A549 (cell line): ENCODE measurements at regions not wholly inside any gene's neighbourhood (a gene's known extent, or its start where the extent isn't known, plus 50 kb on each side); places are given as distances from the start of the nearest gene placed in this dataset.

Experiments
- CEBPB ChIP-seq, 2 experiments: fragments of >200 bp in 1 of 2; sonication (Bioruptor Twin) in 1 of 2; formaldehyde crosslinking in 1 of 2; IDR thresholded peaks; 2 replicates each; pipeline ENCODE4 v1.6.1; 2012 to 2016
- CHD2 ChIP-seq: fragments of 150-350 bp; IDR thresholded peaks from 2 replicates; pipeline ENCODE4 v1.6.1; 2014; ENCODE audit warnings: low read length; ENCODE audit not compliant: partially characterized antibody
- CHD4 ChIP-seq: fragments of 200-600 bp; sonication (generic); IDR thresholded peaks from 2 replicates; pipeline ENCODE4 v1.6.1; 2016; ENCODE audit warnings: antibody characterized with exemption, mild to moderate bottlenecking, borderline replicate concordance
- CTCF ChIP-seq: fragments of >200 bp; sonication (Bioruptor Twin); formaldehyde crosslinking; IDR thresholded peaks from 3 replicates; pipeline ENCODE4 v1.5.1; 2016
- EP300 ChIP-seq, 2 experiments: fragments of >200 bp; sonication (Bioruptor Twin); formaldehyde crosslinking; IDR thresholded peaks; 2 replicates in 1 of 2; 3 replicates in 1 of 2; pipeline ENCODE4 v1.6.1; 2016 to 2017
- FOSL2 ChIP-seq, 2 experiments: fragments of 450-650 bp in 1 of 2; fragments of >200 bp in 1 of 2; sonication (Bioruptor Twin) in 1 of 2; formaldehyde crosslinking; IDR thresholded peaks; 2 replicates each; pipeline versions ENCODE4 v1.5.0 to v1.6.1; 2016 to 2020; ENCODE audit warnings: mild to moderate bottlenecking in 1 of 2, moderate library complexity in 1 of 2
- GATA3 ChIP-seq: IDR thresholded peaks from 2 replicates; pipeline ENCODE4 v1.6.1; 2012; ENCODE audit warnings: borderline replicate concordance
- HOXA7 ChIP-seq: fragments of 250-450 bp; sonication (Bioruptor Pico); IDR thresholded peaks from 2 replicates; pipeline ENCODE4 v1.5.0; 2020; ENCODE audit warnings: mild to moderate bottlenecking, moderate library complexity
- MYC ChIP-seq: IDR thresholded peaks from 2 replicates; pipeline ENCODE4 v1.6.1; 2012; ENCODE audit warnings: mild to moderate bottlenecking, inconsistent platforms, low read length, improper control_type of control experiment, borderline replicate concordance
- NR3C1 ChIP-seq: fragments of >200 bp; sonication (Bioruptor Twin); formaldehyde crosslinking; IDR thresholded peaks from 3 replicates; pipeline ENCODE4 v1.6.1; 2017
- POLR2A ChIP-seq: IDR thresholded peaks from 2 replicates; pipeline ENCODE4 v1.6.1; 2012; ENCODE audit warnings: mild to moderate bottlenecking, low read length
- REST ChIP-seq: fragments of 200-600 bp; sonication (generic); IDR thresholded peaks from 2 replicates; pipeline ENCODE4 v1.6.1; 2016; ENCODE audit warnings: antibody characterized with exemption, mild to moderate bottlenecking, moderate library complexity
- ZFP36 ChIP-seq: fragments of 450-650 bp; IDR thresholded peaks from 2 replicates; pipeline ENCODE4 v1.6.1; 2014; ENCODE audit warnings: borderline replicate concordance; ENCODE audit not compliant: partially characterized antibody
- TF ChIP-seq, protein P1 (sequence below): IDR thresholded peaks from 2 replicates; pipeline ENCODE4 v1.6.1; 2012

- TF ChIP-seq CTCF: no peak
- TF ChIP-seq POLR2A: no peak
- TF ChIP-seq CHD4: no peak
- TF ChIP-seq NR3C1: no peak
- TF ChIP-seq EP300 (IDR thresholded peaks at IDR 0.05): no peak
- no peak for TF ChIP-seq REST
- no peak for TF ChIP-seq HOXA7 (CRISPR knock-in tag)
- TF ChIP-seq CHD2: no peak
- TF ChIP-seq, protein P1, sequence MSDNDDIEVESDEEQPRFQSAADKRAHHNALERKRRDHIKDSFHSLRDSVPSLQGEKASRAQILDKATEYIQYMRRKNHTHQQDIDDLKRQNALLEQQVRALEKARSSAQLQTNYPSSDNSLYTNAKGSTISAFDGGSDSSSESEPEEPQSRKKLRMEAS: no peak
- no peak for TF ChIP-seq GATA3
- no peak for TF ChIP-seq ZFP36
- TF ChIP-seq CEBPB (IDR thresholded peaks at IDR 0.05): no peak
- no peak for TF ChIP-seq FOSL2 (IDR thresholded peaks at IDR 0.05)
- TF ChIP-seq FOSL2 (CRISPR knock-in tag; IDR thresholded peaks at IDR 0.05): no peak
- no peak for TF ChIP-seq MYC
Observed at GRCh38 chr2:57941816-57942215, 104.8 kb upstream of the VRK2 start.
